ENCODE measurements at regions not wholly inside any gene's neighbourhood (a gene's known extent, or its start where the extent isn't known, plus 50 kb on each side); places are given as distances from the start of the nearest gene placed in this dataset.

- POLR2A ChIA-PET, result no interaction called here
- no peaks in the 10 kb centered on the region for H3K36me3 Mint-ChIP-seq (ENCODE audit: low read depth)
- CTCF ChIA-PET, result no interaction called here
- no peaks in the 10 kb centered on the region for H3K27me3 Mint-ChIP-seq
- ATAC-seq (no peak), DNase-seq (no peak)
- H3K4me1 Mint-ChIP-seq (ENCODE audit: low read depth), result no peaks in the 10 kb centered on the region
- TF ChIP-seq CTCF (IDR thresholded peaks at IDR 0.05), result no peak
- intact Hi-C loops (cut with micrococcal nuclease), result no loop called here
- H3K27ac Mint-ChIP-seq, result no peak overlapping the region
- H3K4me3 Mint-ChIP-seq, result no peak overlapping the region
- no peaks in the 10 kb centered on the region for H3K9me3 Mint-ChIP-seq
Observed at GRCh38 chr10:71152043-71152442, 60.3 kb upstream of the UNC5B start.

GRCh38 chr10:71156436-71156835, 55.9 kb upstream of the UNC5B start:
- intact Hi-C loops (cut with micrococcal nuclease), result no loop called here
- ChIA-PET CTCF (no interaction called here), POLR2A (no interaction called here)
- no peak for ATAC-seq
- DNase-seq, result no peak
- Mint-ChIP-seq H3K27me3 (no peaks in the 10 kb centered on the region), H3K4me3 (no peak overlapping the region), H3K36me3 (ENCODE audit: low read depth) (no peaks in the 10 kb centered on the region), H3K9me3 (no peaks in the 10 kb centered on the region), H3K27ac (no peak overlapping the region), H3K4me1 (ENCODE audit: low read depth) (peaks cover 4% of the 10 kb centered on the region)
- no peak for TF ChIP-seq CTCF (IDR thresholded peaks at IDR 0.05)

GRCh38 chr10:71157435-71157834, 54.9 kb upstream of the UNC5B start:
- no peak overlapping the region for H3K27ac Mint-ChIP-seq
- POLR2A ChIA-PET, result no interaction called here
- H3K4me1 Mint-ChIP-seq (ENCODE audit: low read depth), result peaks cover 8% of the 10 kb centered on the region
- ATAC-seq, result no peak
- intact Hi-C loops (cut with micrococcal nuclease), result no loop called here
- H3K4me3 Mint-ChIP-seq, result no peak overlapping the region
- no peaks in the 10 kb centered on the region for H3K36me3 Mint-ChIP-seq (ENCODE audit: low read depth)
- CTCF ChIA-PET, result no interaction called here
- no peaks in the 10 kb centered on the region for H3K9me3 Mint-ChIP-seq
- H3K27me3 Mint-ChIP-seq, result no peaks in the 10 kb centered on the region
- DNase-seq, result no peak
- no peak for TF ChIP-seq CTCF (IDR thresholded peaks at IDR 0.05)

- ChIA-PET POLR2A (no interaction called here), CTCF (no interaction called here)
- TF ChIP-seq CTCF (IDR thresholded peaks at IDR 0.05), result no peak
- peaks cover 8% of the 10 kb centered on the region for H3K4me1 Mint-ChIP-seq (ENCODE audit: low read depth)
- no peak overlapping the region for H3K4me3 Mint-ChIP-seq
- ATAC-seq (no peak), DNase-seq (no peak)
- no peaks in the 10 kb centered on the region for H3K9me3 Mint-ChIP-seq
- intact Hi-C loops (cut with micrococcal nuclease), result no loop called here
- H3K27ac Mint-ChIP-seq, result no peak overlapping the region
- H3K27me3 Mint-ChIP-seq, result no peaks in the 10 kb centered on the region
- no peaks in the 10 kb centered on the region for H3K36me3 Mint-ChIP-seq (ENCODE audit: low read depth)
Observed at GRCh38 chr10:71158251-71158650, 54.1 kb upstream of the UNC5B start.

GRCh38 chr10:71158902-71159301, 53.5 kb upstream of the UNC5B start:
- no peak for ATAC-seq
- ChIA-PET CTCF (no interaction called here), POLR2A (interaction anchor here (0.9 kb wide), 1 partner anchor 39 kb away, joined by 4 read pairs; no protein-coding TSS in a partner anchor)
- peaks cover 8% of the 10 kb centered on the region for H3K4me1 Mint-ChIP-seq (ENCODE audit: low read depth)
- no peak overlapping the region for H3K27ac Mint-ChIP-seq
- H3K9me3 Mint-ChIP-seq, result no peaks in the 10 kb centered on the region
- DNase-seq, result no peak
- no peaks in the 10 kb centered on the region for H3K36me3 Mint-ChIP-seq (ENCODE audit: low read depth)
- intact Hi-C loops (cut with micrococcal nuclease), result no loop called here
- H3K4me3 Mint-ChIP-seq, result no peak overlapping the region
- TF ChIP-seq CTCF (IDR thresholded peaks at IDR 0.05), result no peak
- H3K27me3 Mint-ChIP-seq, result no peaks in the 10 kb centered on the region
